ENCODE measurements at regions not wholly inside any gene's neighbourhood (a gene's known extent, or its start where the extent isn't known, plus 50 kb on each side); places are given as distances from the start of the nearest gene placed in this dataset.
"Not testable (repeated sequence)": the region's sequence is repeated elsewhere in the genome, so short reads cannot be mapped to it uniquely, and the experiment has no call there.

DNA sequence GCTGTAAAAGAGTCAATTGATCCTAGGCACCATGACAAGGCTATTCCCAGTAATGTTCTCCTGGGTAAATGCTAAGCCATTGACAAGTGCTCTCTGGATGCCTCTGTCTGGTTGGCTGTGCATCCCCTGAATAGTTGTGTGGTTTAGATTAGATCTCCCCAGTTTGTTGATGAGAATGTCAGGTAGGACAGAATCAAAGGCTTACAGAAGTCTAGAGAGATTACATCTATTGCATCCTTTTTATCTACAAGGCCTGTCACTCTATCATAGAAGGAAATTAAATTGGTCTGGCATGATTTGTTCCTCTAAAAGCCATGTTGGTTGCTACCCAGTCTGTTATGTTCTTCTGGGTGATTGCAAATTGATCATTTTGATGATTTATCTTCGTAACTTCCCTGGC is 548.3 kb downstream of the GATA3 start:
- DNase-seq: no peak

DNA sequence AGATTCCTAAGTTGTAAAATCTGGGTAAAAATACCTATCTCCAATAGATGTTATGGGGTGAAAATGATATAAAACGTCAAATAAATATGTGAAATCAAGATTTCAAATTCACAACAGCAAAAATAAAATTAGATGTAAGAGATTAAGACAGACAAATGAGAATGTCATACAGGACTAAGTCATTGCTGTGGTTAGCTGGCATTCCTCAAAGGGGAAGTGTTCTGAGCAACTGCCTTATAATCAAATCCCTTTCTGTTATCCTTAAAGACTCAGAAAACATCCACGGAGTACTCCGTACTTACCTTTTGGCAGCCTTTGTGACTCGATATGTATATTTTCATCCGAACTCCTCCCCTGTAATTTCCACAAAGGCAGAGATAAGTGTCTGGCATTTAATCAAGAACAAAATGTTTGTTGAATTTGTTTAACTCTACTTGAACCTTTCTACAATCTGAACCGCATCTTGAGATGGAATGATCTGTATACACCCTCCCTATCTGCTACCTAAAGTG is 559.6 kb downstream of the GATA3 start:
- no peak for DNase-seq

DNA sequence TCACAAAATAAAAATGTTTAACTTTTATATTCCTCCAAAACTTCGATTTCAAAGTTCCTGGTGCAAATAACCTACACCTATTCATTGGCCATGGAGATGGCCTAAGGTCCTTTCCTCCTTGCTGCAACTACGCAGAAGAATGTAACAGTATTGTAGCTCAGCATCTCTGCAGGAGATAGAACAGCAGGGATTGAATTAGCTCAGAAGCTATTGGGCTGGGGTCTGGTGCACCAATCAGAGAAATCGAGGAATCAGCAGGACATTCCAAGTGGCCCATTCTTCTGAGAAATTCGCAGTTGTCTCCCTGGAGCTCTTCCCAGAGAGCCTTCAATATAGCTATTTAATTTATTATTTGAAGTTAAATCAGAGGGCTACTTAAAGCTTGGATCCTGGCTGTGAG is 560.6 kb downstream of the GATA3 start:
- DNase-seq: no peak

DNA sequence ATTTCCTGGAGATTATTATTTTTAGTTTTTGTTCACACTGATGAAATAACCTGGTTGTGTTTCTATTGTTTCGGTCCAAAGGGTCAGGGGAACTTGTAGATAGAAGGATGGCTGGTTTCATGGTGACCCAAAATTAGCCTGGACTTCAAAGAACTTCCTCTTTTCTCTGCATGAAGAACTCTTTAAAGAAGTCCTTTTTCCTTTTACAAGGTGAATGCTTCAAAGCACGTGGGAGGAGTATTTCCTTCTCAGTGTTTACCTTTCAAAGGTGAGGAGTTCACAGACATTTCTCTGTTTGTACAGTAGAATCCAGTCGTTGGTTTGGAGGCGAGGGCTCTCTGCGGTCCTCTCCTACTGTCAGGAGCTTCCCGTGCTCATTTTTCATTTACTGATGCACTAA is 561.7 kb downstream of the GATA3 start:
- DNase-seq: no peak

DNA sequence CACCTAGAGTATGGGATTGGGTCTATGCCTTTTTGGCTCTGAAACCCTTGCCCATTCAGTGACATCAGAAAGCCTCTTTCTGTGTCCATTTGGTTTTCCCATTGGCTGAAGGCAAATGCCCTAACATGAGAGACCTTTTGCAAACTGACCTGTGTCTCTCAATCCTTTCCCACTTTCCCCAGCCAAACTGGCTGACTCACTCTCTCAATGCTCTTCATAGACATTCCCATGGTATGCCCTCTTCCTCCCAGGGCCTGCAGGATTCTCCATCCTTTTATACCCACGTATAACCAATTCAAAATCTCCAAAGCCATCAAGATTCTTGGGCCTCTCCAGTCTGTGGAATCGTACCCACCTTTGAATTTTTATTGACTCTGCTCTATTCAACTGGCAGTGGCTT is 563.3 kb downstream of the GATA3 start:
- no peak for DNase-seq

DNA sequence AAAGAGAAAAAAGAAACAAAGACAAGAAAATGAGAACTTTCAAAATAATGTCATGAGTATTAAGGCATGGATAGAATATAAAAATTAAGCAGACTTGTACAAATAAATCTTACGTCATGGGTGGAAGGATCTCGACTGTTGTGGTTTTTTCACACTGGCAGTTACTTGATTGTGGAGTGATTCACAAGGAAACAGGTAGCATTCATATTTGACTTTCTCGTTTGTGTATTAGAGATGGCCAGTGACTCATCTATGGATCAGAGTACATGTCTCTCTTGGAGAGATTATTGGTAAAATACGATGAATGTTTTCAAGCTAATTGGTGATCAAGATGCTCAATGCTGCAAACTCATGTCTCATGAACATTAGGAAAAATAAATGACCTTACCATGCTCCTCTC is 564.3 kb downstream of the GATA3 start:
- no peak for DNase-seq

DNA sequence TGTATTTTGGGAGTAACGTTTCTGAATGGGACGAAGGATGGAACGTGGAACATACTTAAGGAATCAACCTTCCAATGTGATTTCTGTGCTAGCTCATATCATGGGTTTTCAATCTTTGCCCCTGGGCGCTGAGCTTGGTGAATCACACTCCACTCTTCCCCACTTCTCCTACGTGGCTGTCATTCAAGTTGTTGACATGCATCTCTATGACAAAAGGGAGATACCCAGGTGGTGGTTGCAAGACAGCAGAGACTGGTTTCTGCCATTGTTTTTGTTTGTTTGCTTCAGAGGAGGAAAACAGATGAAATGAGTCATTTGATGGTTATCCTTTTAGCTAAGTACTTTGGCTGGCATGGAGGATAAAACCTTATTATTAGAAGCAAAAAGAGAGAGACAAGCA is 573.9 kb downstream of the GATA3 start:
- no peak for DNase-seq

DNA sequence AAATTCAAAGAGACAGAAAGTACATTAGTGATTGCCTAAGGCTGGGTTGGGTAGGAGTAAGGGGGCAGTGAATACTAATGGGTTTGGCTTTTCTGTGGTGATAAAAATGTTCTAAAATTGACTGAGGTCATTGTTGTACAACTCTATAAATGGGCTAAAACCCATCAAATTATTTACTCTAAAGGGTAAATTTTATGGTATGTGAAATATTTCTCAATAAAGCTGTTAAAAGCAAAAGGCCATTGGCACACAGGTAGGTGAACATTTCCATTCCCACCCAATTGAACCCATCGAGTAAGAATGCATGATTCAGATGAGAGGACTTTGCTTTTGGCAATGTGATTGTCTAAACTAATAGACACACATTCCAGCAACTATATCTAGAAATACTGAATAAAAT is 579.4 kb downstream of the GATA3 start:
- no peak for DNase-seq

DNA sequence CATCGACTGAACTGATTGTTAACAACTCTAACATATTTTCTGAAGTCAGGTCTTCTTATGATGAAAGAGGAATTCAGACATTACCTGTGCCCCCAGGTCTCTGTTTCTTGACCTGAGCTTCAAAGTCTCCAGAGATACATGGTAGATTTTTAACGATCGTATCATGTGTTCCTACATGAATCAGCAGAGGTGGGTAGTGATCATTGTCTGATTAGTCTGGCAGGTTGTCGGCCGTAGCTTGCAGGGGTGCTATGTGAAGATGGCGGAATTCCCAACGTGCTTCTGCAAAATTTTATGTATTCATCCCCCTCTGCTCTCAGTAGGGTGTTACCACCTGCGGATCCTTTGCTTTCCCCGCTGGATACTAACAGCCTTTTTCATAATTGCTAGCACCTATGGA is 581.9 kb downstream of the GATA3 start:
- DNase-seq: no peak

DNA sequence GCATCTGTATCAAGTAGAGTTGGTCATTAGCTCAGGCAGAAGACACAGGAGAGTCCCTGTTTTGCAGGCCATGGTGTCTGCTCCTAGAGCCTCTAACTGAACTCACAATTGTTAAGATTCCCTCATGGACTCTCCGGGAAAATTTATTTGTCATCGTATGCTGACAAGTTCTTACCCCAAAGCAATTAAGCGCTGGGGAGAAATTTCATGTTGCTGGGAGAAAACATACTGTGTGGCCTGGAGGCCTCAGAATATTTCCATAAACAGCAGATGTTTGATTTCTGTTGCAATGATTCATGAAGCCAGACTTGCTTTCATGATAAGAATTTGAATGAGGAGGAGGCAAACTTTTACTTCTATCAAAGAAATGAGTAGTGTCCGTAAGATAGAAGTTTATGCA is 583.2 kb downstream of the GATA3 start:
- peak; percentile 15 for DNase-seq

DNA sequence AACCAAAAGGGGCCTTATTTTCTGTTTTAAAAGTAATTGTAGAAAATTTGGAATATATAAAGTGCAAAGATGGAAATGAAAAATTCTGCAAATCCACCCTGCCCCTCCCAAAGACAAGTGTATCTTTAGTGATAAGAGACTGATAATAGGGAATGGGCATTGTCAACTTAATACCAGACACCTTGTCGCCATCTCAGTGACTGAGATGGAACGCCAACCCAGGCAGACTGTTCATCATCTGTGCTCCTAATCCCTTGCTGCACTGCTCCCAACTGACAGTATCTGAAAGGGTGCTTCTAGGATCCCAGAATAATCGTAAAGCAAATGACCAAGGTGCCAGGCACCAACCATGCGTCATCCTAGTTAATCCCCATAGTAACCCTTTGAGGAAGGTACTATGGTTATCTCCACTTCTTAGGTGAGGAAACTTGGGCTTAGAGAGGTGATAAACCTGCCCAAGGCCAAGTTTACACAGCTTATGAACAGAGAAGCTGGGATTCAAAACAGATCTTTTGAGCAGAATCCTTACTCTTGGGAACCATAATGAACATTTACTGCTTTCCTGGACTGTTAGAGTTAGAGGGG is 583.7 kb downstream of the GATA3 start:
- no peak for DNase-seq

DNA sequence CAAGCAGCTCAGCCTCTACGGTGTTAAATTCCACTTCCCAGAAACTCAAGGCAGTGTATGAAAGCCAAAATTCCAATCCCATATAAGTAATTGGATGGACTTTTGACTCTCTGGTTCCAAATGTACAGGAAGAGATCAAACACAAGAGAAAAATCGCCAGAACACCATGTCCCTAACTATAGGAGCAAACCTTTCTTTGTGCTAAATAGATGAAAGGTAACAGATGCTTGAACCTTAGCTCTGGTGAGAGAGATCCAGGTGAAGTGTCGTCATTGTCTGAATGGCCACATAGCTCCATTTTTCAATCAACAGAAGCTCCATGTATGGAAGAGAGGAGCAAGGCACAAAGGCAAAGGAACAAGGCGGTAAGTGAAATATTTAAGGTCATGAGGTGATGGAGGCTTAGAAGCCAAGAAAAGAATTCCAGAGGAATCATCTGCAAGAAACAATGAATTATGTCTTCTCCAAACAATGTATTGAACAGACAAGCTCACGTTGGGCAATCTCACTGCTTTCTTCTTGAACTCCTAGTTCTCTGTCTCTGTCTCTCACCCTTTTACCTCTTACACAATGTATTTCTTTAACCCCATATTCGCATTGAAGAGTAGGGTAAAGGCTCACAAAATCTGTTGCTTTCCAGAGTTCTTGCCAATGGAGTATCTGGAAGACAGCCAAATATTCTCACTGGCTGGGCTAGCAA is 585.1 kb downstream of the GATA3 start:
- peak; percentile 58 for DNase-seq

DNA sequence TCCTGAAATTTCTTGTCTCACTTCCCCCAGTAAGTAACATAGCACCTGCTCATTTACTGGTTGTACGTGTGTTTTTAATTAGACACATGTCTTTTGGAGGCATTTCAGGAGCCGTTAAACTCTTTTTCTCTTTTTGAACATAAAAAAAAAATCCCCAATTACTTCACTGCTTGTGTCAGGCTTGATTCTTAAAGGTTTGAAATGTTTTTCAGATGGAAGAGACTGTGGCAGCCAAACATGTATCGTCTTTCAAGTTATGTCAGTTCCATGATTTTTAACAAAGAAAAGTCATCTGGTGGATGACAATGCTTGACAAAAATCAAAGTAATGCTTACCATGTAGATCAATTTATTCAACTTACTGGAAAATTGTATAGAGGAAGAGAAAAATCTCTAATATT is 585.8 kb downstream of the GATA3 start:
- no peak for DNase-seq

DNA sequence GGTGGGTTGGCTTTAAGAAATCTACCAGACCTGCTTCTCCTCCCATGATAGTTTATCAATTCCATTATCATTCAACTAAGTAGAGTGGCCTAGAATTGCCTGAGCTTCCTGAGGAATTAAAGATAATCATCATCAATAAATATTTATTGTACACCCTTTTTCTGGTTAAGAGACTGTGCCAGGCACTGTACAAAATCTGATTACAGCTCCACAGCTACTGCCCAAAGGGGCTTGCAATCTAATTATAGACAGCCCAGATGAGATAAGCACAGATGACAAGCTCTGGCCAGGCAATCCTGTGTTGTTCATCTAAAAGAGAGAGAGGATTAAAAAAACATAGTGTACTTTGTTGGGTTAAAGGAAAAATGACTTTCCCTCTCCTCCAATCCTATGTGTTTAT is 586.4 kb downstream of the GATA3 start:
- DNase-seq: no peak

DNA sequence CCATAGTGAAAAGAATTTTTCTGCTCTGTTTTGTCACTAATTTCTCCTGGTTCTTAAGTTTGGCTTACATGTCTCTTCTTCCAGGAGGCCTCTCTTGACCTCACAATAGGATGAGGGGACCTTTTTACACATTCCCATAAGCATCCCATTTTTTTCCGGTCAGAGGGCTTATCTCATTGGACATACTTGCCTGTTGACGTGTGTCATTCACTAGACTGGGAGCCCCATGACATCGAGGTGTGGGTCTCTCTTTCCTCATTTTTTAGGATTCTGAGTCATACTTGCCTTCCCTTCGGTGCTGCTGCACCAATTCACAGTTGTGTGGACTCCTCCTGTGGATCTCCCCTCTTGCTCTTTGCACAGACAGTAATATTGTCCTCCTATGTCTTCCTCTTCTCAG is 601.8 kb downstream of the GATA3 start:
- DNase-seq: no peak

DNA sequence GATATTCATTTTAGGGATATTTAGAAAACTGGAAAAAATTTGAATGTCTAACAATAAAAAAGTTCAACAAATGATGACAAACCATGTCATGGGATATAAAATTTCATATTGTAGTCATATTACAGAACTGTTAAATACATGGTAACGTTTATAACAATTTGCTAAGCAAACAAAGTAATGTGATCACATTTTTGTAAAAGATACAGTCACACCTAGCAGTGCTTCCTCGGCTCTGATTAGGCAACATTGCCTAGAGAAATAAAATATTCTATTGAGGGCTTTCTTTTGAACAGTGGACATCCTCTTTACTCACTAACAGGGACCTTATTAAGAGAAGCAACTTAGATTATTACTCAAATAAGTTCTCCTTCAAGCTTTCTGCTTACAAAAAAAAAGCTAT is 605.5 kb downstream of the GATA3 start:
- DNase-seq: no peak

DNA sequence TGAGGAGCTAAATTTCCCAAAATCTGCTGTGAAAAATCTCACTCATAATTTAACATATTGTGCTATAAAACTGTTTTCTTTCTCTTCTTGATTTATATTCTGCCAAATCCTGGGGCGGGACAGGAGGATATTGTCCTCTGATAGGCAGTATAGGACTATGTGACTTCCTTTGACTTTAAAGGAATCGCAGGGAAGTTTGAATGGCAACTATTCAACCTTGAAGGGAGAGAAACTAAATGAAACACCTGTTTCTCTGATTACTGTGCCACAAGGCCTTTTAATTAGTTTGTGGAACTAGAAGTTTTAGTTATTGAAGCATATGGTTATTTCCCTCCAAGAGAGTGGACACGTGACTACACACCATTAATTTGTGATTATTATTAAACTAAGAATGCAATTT is 607.4 kb downstream of the GATA3 start:
- DNase-seq: no peak

DNA sequence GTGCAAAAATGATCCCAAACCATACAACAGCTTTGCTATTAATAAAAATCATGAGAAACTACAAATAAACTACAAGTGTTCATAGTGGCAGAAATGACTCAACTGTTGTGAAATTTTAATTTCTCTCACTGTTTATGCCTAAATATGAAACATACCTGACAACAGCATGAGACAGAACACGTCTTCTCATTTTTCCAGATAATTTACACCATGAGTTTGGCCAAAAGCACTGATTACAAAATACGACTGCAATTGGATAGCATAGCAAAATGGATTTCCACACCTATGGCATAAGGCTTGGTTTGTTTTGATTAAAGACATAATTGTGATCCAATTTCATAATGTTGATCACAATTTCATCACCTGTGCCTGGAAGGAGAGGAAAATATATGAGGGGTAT is 608.6 kb downstream of the GATA3 start:
- DNase-seq: no peak

DNA sequence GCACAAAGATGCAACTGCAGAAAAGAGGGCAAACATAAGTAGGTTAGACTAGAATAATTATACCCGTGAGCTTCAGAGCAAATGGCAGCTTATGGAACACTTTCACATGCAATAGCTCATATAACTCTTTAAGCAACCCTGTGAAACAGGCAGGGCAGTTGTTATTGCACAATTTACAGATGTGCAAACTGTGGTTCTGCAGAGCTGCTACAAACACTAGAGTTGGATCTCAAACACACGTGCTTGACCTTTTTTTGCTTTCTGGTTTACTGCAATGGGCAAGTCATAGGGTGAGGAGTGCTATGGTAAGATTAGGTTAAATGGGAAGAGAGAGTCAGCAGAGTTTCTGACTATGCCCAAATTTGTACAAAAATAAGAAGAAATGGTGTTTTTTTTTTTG is 610.8 kb downstream of the GATA3 start:
- DNase-seq: no peak

DNA sequence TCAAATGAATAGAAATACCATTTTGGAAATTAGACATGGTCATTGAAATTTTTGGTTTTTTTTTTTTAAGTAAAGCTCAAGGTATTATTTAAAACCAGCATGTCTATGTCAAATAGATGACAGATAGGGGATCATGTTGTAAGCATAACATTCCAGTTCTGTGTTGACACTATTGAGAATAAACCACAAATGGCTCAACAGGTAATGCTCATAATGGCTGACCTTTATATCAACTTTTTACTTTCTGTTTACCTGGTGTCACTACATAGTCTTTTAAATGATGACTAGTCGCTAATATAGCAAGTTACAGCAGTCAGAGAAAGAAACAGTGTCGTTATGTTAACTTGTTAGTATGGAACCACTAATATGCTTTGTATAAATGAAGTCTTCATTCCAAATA is 616.0 kb downstream of the GATA3 start:
- no peak for DNase-seq

DNA sequence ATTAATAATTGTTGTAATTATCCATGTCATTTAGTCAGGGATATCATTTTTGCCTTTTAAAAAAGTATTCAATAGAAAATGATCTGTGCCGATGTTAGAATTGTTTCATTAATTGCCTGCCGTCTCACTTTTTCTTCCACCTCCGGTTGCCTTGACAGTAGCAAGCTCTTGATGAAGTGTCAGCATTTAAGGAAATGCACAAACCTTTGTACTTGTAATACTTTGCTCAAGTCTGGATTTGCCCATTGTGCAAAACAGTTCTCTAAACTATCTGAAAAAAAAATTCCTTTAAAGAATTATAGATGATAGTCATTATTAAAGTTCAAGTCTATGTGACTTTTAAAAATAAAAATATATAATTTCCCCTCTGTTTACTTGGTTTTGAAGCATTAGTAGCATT is 619.7 kb downstream of the GATA3 start:
- DNase-seq: no peak

DNA sequence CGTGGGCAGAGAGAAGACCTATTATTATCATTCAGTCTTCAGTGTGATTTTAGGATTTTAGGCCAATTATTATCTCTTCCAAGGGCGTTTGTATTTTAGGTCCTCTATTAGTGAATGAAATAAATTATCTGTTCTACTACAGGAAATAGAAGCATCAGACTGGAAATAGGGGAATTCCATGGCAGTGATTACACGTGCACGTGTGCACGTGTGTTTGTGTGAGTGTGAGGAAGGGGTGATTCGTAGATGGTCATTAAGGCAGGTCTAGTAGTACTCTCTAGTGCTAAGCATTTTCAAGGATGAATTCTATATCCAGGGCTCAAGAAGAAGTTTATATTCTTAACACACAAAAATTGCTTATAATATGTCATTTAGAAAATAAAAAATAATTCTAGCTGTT is 623.2 kb downstream of the GATA3 start:
- DNase-seq: no peak

DNA sequence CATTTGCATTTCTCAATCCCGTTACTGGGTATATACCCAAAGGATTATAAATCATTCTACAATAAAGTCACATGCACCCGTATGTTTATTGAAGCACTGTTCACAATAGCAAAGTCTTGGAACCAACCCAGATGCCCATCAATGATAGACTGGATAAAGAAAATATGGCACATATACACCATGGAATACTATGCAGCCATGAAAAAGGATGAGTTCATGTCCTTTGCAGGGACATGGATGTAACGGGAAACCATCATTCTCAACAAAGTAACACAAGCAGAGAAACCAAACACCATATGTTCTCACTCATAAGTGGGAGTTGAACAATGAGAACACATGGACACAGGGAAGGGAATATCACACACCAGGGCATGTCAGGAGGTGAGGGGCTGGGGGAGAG is 630.4 kb downstream of the GATA3 start:
- not testable (repeated sequence) for DNase-seq

DNA sequence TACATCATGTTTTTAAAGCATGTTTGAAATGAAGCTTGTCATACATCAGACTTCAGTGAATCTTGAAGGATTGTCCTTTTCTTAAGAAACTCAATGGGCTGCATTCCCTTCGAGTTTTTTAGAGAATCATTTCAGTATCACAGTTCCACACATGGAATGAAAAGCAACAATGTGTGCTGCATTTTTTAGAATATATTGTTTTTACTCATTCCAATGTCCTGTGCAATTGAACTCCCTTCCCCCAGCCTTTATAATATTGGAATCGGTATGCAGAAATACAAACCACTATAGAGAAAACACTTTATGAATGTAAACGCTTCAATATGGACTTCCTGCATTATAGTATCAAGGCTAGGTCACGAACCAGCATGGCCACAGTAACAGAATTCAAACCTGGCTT is 634.4 kb downstream of the GATA3 start:
- DNase-seq: no peak

Data from muscle of arm (tissue), 1 donor.